ENCODE measurements at regions not wholly inside any gene's neighbourhood (a gene's known extent, or its start where the extent isn't known, plus 50 kb on each side); places are given as distances from the start of the nearest gene placed in this dataset.
A peak's percentile ranks its signal among the peaks of the same experiment; 100 is the strongest.

DNA sequence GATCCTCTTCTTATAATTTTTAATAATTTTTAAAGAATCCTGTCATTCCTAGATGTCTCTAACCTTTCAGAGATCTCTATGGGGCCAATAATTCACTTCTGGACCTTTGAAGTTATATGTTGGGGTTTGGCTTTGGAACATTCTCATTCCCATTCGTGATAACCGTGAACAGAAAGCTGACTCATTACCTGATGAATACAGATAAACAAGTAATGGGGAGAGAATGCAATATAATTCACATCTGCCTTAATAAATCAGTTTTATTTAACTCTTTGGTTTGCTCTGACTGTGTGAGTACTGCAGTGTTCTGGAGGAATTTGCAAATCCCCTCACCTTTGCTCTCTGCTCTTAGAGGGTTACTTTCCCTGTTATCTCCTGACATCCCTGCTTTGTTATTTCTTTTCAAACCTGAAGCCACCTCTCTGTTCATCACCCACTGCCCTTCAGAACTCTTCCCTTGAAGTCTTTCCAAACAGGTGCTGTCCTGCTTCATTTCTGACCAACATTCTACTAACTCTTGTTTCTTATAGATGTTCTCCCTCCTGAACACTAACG is 79.6 kb upstream of the SLC38A2 start:
- H3K4me3 ChIP-seq (ENCODE audit: low read depth, low read length) = no peak overlapping the region

DNA sequence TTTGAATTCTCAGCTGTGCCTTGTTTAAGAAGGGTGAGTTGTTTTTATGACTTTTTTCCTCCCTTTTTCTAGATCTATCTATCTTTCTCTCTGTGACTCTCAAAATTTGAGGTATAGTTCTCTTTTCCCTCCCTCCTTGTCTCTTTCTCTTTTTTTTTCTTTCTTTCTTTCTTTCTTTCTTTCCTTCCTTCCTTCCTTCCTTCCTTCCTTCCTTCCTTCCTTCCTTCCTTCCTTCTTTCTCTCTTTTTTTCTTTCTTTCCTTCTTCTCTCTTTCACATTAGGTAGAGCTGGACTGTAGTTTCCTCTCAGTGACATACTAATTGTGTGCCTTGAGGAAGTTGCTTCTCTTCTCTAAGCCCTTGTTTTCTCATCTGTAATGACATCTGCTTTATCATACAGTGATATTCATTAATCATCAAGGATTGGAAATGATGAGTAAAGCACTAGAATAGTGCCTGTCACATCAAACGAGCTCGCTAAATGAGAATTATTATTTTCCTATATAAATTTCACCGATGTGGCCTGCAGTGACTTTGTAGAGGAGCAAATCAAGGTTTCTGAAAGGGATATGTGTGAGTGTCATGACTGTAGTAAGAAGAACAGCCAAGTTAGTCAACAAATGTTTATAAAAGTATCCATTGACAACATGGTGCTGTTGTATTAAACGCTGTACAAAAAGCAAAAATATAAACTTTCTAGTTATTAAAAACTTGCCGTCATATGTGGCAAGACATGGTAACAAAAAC is 78.9 kb upstream of the SLC38A2 start:
- Histone ChIP-seq H3K4me3 (ENCODE audit: low read depth, low read length) (no peak overlapping the region), H3K4me1 (peaks cover 23% of the 10 kb centered on the region), H3K9me3 (no peaks in the 10 kb centered on the region), H3K36me3 (no peaks in the 10 kb centered on the region), H3K27me3 (no peaks in the 10 kb centered on the region)
- TF ChIP-seq, protein P1, sequence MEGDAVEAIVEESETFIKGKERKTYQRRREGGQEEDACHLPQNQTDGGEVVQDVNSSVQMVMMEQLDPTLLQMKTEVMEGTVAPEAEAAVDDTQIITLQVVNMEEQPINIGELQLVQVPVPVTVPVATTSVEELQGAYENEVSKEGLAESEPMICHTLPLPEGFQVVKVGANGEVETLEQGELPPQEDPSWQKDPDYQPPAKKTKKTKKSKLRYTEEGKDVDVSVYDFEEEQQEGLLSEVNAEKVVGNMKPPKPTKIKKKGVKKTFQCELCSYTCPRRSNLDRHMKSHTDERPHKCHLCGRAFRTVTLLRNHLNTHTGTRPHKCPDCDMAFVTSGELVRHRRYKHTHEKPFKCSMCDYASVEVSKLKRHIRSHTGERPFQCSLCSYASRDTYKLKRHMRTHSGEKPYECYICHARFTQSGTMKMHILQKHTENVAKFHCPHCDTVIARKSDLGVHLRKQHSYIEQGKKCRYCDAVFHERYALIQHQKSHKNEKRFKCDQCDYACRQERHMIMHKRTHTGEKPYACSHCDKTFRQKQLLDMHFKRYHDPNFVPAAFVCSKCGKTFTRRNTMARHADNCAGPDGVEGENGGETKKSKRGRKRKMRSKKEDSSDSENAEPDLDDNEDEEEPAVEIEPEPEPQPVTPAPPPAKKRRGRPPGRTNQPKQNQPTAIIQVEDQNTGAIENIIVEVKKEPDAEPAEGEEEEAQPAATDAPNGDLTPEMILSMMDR (IDR thresholded peaks at IDR 0.05; ENCODE audit: low read depth, low read length) = no peak
- DNase-seq = no peak

More for the DNA sequence above, 79.6 kb upstream of the SLC38A2 start:
- TF ChIP-seq, protein P1 (IDR thresholded peaks at IDR 0.05; ENCODE audit: low read depth, low read length) = no peak
- no peak for DNase-seq
- no peaks in the 10 kb centered on the region for H3K27me3 ChIP-seq
- peaks cover 23% of the 10 kb centered on the region for H3K4me1 ChIP-seq
- H3K36me3 ChIP-seq = no peaks in the 10 kb centered on the region
- no peaks in the 10 kb centered on the region for H3K9me3 ChIP-seq

DNA sequence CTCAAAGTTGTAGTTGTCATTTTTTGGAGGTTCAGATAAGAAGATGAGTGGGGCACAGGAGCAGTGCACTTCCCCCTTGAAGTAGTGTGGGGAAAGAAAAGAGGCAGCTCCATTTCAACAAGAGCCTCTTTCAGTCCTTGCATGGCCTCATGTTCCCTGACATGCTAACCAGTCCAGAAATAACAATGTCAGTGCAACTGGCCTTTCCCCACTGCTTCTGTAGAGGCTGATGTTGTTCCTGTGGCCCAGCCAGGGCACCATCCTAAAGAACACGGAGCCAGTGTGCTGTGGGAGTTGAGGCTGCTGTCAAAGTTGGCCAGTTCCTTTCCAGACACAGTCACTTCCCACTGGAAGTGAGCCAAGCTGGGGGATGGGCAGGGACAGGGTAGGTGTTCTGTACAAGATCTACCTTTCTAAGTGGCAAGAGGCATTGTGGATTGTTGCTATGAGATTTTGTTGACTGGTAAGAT is 77.7 kb upstream of the SLC38A2 start:
- H3K27me3 ChIP-seq = no peaks in the 10 kb centered on the region
- peak; percentile 73 for DNase-seq
- no peaks in the 10 kb centered on the region for H3K36me3 ChIP-seq
- no peaks in the 10 kb centered on the region for H3K9me3 ChIP-seq
- peaks cover 23% of the 10 kb centered on the region for H3K4me1 ChIP-seq
- H3K4me3 ChIP-seq (ENCODE audit: low read depth, low read length) = no peak overlapping the region
- TF ChIP-seq, protein P1 (IDR thresholded peaks at IDR 0.05; ENCODE audit: low read depth, low read length) = no peak

DNA sequence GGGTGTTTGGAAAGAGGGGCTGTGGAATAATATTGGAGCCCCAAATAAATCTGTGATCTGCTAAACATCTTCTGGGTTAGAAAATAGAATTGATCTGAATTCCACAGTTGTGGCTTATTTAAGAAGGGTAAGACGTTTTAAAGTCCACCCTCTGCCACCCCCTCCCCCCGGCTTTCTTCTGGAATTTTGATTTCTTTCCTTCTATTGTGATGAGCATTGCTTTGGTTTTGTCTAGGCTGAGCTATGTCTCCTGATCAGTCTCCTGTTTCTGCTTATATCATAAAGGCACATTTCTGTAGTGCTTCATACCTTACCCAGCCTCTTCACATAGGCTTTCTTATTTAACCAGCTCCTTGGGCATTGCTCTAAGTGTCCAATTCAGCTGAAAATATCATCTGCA is 77.3 kb upstream of the SLC38A2 start:
- no peak overlapping the region for H3K4me3 ChIP-seq (ENCODE audit: low read depth, low read length)
- H3K36me3 ChIP-seq = no peaks in the 10 kb centered on the region
- H3K4me1 ChIP-seq = peaks cover 23% of the 10 kb centered on the region
- H3K27me3 ChIP-seq = no peaks in the 10 kb centered on the region
- no peak for DNase-seq
- TF ChIP-seq, protein P1 (IDR thresholded peaks at IDR 0.05; ENCODE audit: low read depth, low read length) = no peak
- H3K9me3 ChIP-seq = no peaks in the 10 kb centered on the region

DNA sequence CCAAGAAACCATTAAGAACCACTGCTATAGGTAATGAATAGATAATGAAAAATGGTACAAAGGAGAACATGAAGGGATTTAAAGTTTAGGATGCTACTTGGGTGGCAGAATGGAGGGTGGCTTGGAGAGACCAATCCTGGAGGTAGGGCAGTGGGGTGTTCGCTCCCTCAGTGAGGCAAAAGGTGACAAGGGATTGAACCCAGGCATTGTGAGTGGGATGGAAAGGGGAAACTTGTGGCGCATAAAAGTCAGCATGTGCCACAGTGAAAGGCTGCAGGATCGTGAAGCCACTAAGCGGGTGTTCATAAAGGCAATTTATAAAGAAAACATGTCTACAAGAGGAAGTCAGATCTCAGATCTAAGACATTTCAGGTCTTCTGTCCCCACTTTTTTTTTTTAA is 76.7 kb upstream of the SLC38A2 start:
- no peaks in the 10 kb centered on the region for H3K9me3 ChIP-seq
- TF ChIP-seq, protein P1 (IDR thresholded peaks at IDR 0.05; ENCODE audit: low read depth, low read length) = no peak
- no peak overlapping the region for H3K4me3 ChIP-seq (ENCODE audit: low read depth, low read length)
- DNase-seq = no peak
- H3K27me3 ChIP-seq = no peaks in the 10 kb centered on the region
- peaks cover 23% of the 10 kb centered on the region for H3K4me1 ChIP-seq
- H3K36me3 ChIP-seq = no peaks in the 10 kb centered on the region

DNA sequence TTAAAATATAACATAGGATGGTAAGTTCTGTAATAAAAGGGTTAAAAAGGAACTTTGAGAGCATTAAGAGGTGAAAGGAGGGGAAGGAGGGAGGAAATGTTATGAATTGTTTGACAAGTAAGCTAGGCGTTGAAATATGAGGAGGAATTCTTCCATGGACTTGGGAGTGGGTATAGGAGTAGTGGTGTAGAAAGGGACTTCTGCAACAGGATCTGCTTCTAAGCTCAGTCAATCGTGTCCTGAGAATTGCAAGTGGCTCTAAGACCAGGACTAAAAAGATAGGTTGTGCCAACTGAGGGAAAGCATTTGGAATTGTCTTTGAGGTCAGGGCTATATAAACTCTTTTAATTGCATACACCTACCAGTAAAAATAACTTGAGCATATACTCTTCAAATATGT is 74.1 kb upstream of the SLC38A2 start:
- peaks cover 12% of the 10 kb centered on the region for H3K4me1 ChIP-seq

More for the DNA sequence above, 74.1 kb upstream of the SLC38A2 start:
- DNase-seq = no peak
- TF ChIP-seq, protein P1 (IDR thresholded peaks at IDR 0.05; ENCODE audit: low read depth, low read length) = no peak
- H3K36me3 ChIP-seq = no peaks in the 10 kb centered on the region
- H3K9me3 ChIP-seq = no peaks in the 10 kb centered on the region
- no peaks in the 10 kb centered on the region for H3K27me3 ChIP-seq
- no peak overlapping the region for H3K4me3 ChIP-seq (ENCODE audit: low read depth, low read length)
